ENCODE measurements at regions not wholly inside any gene's neighbourhood (a gene's known extent, or its start where the extent isn't known, plus 50 kb on each side); places are given as distances from the start of the nearest gene placed in this dataset.
A peak's percentile ranks its signal among the peaks of the same experiment; 100 is the strongest.

- H3K4me1 Mint-ChIP-seq, result no peaks in the 10 kb centered on the region
- ATAC-seq, result no peak
- H3K36me3 Mint-ChIP-seq, result no peaks in the 10 kb centered on the region
- no peak overlapping the region for H3K27ac Mint-ChIP-seq
- H3K27me3 Mint-ChIP-seq, result peaks cover 29% of the 10 kb centered on the region
- H3K9me3 Mint-ChIP-seq, result no peaks in the 10 kb centered on the region
- no peak overlapping the region for H3K4me3 Mint-ChIP-seq
Measured at GRCh38 chr1:106984801-106985200, 71.7 kb upstream of the PRMT6 start.

GRCh38 chr1:106986603-106987002, 69.9 kb upstream of the PRMT6 start:
- no peak overlapping the region for H3K27ac Mint-ChIP-seq
- peak; percentile 36 for ATAC-seq
- H3K9me3 Mint-ChIP-seq, result no peaks in the 10 kb centered on the region
- H3K4me3 Mint-ChIP-seq, result no peak overlapping the region
- no peaks in the 10 kb centered on the region for H3K36me3 Mint-ChIP-seq
- peaks cover 32% of the 10 kb centered on the region for H3K27me3 Mint-ChIP-seq
- no peaks in the 10 kb centered on the region for H3K4me1 Mint-ChIP-seq

GRCh38 chr1:106995970-106996369, 60.5 kb upstream of the PRMT6 start:
- H3K9me3 Mint-ChIP-seq, result peaks cover 10% of the 10 kb centered on the region
- H3K36me3 Mint-ChIP-seq, result no peaks in the 10 kb centered on the region
- H3K27ac Mint-ChIP-seq, result no peak overlapping the region
- H3K4me1 Mint-ChIP-seq, result peaks cover 9% of the 10 kb centered on the region
- no peaks in the 10 kb centered on the region for H3K27me3 Mint-ChIP-seq
- H3K4me3 Mint-ChIP-seq, result no peak overlapping the region
- peak; percentile 88 for ATAC-seq

- H3K4me1 Mint-ChIP-seq, result peaks cover 9% of the 10 kb centered on the region
- H3K27me3 Mint-ChIP-seq, result no peaks in the 10 kb centered on the region
- no peak for ATAC-seq
- no peak overlapping the region for H3K4me3 Mint-ChIP-seq
- no peaks in the 10 kb centered on the region for H3K36me3 Mint-ChIP-seq
- H3K27ac Mint-ChIP-seq, result no peak overlapping the region
- H3K9me3 Mint-ChIP-seq, result peaks cover 10% of the 10 kb centered on the region
Measured at GRCh38 chr1:106998431-106999002, 58.0 kb upstream of the PRMT6 start.

- H3K4me3 Mint-ChIP-seq, result no peak overlapping the region
- H3K27me3 Mint-ChIP-seq, result peaks cover 7% of the 10 kb centered on the region
- no peak overlapping the region for H3K27ac Mint-ChIP-seq
- ATAC-seq, result no peak
- H3K36me3 Mint-ChIP-seq, result no peaks in the 10 kb centered on the region
- peaks cover 2% of the 10 kb centered on the region for H3K9me3 Mint-ChIP-seq
- peaks cover 4% of the 10 kb centered on the region for H3K4me1 Mint-ChIP-seq
Measured at GRCh38 chr1:107000902-107001301, 55.6 kb upstream of the PRMT6 start.

- ATAC-seq, result no peak
- Mint-ChIP-seq H3K36me3 (no peaks in the 10 kb centered on the region), H3K27me3 (peaks cover 9% of the 10 kb centered on the region), H3K9me3 (no peaks in the 10 kb centered on the region), H3K4me1 (no peaks in the 10 kb centered on the region), H3K4me3 (no peak overlapping the region), H3K27ac (no peak overlapping the region)
Measured at GRCh38 chr1:107003972-107004371, 52.5 kb upstream of the PRMT6 start.

GRCh38 chr1:107004421-107004820, 52.1 kb upstream of the PRMT6 start:
- ATAC-seq, result no peak
- Mint-ChIP-seq H3K27ac (no peak overlapping the region), H3K36me3 (no peaks in the 10 kb centered on the region), H3K27me3 (peaks cover 9% of the 10 kb centered on the region), H3K4me1 (no peaks in the 10 kb centered on the region), H3K4me3 (no peak overlapping the region), H3K9me3 (no peaks in the 10 kb centered on the region)

Data from stimulated activated memory B cell treated with anti-CD40 and anti-IgM and Interleukin-4, amounts not matched to agents 10 μg/mL and 1 μg/mL and 100 μg/mL, for 72 hours (primary cell).